Left renal cortex interstitium (tissue), 4 donors: ENCODE measurements at regions not wholly inside any gene's neighbourhood (a gene's known extent, or its start where the extent isn't known, plus 50 kb on each side); places are given as distances from the start of the nearest gene placed in this dataset.

Experiments
- DNase-seq, 4 donors: peaks; one replicate each; pipeline ENCODE4 v3.0.0-alpha.2; 2013; ENCODE audit warnings: low read depth in 4 of 4, low spot score in 2 of 4, missing footprints in 1 of 4

- no peak for DNase-seq
Measured at GRCh38 chr12:18207266-18207665, 54.1 kb upstream of the PIK3C2G start.

- no peak for DNase-seq
Measured at GRCh38 chr12:18206198-18206597, 55.1 kb upstream of the PIK3C2G start.

DNA sequence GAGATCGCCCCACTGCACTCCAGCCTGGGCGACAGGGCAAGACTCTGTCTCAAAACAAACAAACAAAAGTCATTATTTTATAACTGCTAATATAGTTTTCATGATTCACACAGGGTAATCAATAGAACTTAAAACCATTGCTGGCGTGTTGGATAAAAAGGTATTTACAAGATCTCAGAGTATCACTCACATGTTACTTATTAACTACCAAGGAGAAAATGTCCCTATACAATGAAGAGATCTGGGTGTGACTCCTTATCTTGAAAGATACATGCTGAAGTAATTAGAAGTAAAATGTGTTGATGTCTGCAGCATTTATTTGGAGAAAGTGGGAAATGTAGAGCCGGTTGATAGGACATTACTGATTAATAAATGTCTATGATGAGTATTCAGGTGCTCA lies 57.3 kb upstream of the PIK3C2G start:
- DNase-seq, result no peak

DNA sequence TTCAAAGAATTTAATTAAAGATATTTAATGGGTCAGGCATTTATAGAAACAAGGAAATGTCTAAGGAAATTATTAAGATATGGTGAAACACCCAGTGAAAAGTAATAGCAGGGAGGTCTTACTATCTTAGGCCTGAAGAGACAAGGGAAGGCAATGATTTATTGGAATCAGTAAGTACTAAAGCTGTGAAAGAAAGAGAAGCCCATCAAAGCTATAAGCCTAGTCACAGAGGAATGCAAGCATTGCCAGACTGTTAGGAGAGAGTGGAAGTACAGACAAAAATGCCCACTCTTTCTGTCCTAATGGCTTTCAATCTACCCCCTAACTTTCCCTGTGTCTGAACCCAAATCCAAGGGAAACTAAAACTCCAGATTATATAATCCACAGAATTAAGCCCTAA lies 69.2 kb upstream of the PIK3C2G start:
- peak in 1 of 4 donors; percentile 3 for DNase-seq

GRCh38 chr12:18183141-18183540 lies 78.2 kb upstream of the PIK3C2G start:
- no peak for DNase-seq

DNA sequence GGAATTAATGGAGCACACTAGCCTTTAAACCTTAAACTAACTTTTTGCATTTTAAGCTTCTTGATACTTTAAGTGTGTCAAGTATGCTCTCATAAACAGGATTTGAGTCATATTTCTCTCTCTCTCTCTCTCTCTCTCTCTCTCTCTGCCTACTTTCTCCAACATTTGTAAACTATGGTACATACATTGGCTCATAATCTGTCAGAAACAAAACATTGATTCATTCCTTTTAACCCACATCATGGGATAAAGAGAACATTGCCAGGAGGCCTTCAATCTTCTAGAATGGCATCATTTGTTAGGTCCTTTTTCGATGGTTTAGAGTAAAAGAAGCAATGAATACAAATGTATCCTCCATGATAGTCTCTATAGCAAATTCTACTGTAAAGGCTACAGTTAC lies 81.6 kb upstream of the RERGL start:
- DNase-seq, result no peak

DNA sequence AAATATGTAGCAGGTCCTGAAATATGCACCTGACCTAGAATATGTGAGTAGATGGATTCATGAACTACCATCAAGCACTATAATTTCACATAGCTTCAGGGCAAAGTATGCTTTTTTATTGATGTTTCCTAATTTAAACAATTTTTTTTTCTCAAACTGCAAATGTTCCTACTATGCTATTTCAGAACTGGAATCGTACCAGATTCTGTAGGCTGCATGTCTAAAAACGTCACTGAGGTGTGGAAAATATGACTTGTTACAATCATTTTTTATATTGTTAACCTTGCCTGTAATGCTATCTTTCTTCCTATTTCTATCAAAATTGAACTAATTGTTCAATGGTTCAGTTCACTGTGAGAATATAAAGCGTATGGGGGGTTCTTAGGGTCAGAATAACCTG lies 78.0 kb upstream of the RERGL start:
- no peak for DNase-seq

- DNase-seq, result no peak
Measured at GRCh38 chr12:18165889-18166288, 75.9 kb upstream of the RERGL start.

GRCh38 chr12:18165422-18165871 lies 75.5 kb upstream of the RERGL start:
- DNase-seq, result peak in 3 of 4 donors; percentile 21 to 53 (median 26)

- DNase-seq, result no peak
Measured at GRCh38 chr12:18160901-18161300, 70.9 kb upstream of the RERGL start.

GRCh38 chr12:18158774-18159557 lies 69.0 kb upstream of the RERGL start:
- no peak for DNase-seq

DNA sequence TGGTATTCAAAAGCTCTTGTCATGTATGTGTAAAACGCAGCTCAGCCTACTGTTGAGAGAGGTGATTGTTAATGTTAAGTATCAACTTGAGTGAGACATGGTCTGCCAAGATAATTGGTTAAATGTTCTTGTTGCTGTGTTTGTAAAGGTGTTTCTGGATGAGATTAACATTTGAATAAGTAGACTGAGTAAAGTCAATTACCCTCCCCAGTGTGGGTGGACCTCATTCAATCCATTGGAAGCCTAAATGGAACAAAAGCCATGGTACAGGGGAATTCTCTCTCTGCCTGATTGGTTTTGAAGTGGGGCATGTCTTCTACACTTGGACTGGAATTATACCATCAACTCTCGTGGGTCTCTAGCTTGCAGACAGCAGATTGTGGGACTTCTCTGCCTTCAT lies 63.8 kb upstream of the RERGL start:
- DNase-seq, result no peak

- DNase-seq, result no peak
Measured at GRCh38 chr12:18151036-18151435, 61.0 kb upstream of the RERGL start.

- DNase-seq, result no peak
Measured at GRCh38 chr12:18148961-18149360, 59.0 kb upstream of the RERGL start.

- DNase-seq, result no peak
Measured at GRCh38 chr12:18146363-18146762, 56.4 kb upstream of the RERGL start.

DNA sequence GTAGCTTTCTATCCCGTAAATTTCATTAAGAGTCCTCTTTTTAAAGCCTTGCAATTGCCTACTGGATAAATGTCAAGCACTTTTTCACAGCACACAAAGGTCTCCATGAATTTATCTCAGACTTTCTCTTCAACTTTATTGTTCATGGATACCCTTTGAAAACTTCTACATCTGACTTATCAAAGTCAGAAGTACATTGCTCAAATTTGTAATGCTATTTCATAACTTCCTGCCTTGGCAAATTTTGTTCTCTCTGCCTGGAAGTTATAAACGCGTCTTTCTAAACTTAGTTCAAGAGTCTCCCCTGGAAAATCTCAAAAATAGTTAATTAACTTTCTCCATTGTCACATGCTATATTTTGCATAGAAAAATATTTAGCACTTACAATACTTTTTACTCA lies 55.9 kb upstream of the RERGL start:
- DNase-seq, result no peak

DNA sequence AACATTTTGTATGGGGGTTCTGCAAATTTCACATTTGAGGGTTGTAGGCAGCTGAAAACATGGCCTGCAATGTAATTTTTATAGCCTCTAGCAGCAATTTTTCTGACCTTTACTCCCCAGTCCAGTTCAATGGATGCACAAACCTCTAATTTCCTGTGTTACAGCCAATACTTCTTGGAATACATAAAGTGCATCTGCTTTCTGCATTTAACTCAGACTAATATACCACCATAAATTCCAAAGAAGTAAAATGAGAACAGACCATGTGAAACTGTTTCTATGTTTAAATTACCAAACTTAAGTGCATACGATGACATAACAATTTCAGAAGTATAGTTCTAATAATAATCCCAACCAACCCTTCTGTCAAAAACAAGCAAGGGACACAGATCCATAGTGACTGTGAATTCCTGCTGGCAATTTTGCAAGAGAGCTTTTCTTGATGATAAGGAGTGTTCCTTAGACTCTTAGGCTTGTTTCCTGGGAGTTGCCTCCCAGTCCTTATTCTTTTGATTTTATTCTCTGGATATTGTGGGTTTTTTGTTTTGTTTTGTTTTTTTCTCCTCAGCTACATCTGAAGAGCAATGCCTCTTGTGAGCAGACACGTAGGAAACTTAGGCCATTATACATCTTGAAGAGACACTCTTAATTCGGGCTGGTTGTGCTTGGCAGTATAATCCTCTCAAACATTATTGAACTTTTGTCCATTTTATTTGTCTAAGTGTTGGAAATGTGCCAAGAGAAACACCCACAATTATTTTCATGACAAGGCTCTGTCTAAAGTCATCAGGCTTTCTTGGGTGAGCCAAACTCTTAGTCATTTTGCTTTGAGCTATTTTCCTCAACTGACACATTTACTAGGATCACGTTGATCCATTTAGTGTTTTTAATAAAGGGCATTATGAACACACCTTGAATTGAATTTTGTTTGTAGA lies 51.3 kb upstream of the RERGL start:
- no peak for DNase-seq

DNA sequence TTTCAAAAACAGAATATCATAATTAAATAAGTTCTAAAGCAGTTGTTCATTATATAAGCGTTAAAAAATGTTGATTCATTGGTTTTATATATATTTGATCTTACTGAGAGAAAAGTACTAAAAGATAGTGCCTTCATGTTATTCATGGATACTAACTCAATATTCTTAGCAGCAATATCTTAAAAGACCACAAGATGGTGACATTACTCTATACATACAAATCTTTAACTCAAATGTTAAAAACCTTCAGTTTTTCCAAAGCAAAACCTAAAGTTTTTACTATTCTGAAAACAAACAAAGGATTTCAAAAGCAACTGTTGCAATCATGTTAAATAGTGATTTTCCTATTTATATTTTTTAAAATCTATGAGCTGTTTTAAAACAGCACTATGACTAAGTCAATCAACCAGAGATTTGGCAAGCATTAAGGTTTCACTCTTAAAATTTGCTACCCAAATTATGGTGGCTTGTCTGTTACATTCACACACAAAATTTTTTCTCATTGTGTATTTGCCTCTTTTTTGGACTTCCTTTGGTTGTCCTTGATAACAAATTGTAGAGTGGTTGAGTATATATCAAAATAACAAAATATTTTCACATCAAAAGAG lies 50.1 kb upstream of the RERGL start:
- peak in 1 of 4 donors; percentile 29 for DNase-seq
